ENCODE measurements at regions not wholly inside any gene's neighbourhood (a gene's known extent, or its start where the extent isn't known, plus 50 kb on each side); places are given as distances from the start of the nearest gene placed in this dataset.
"Not testable (repeated sequence)": the region's sequence is repeated elsewhere in the genome, so short reads cannot be mapped to it uniquely, and the experiment has no call there.

- Histone ChIP-seq H3K4me1 (ENCODE audit: insufficient read depth, low read length, poor library complexity, severe bottlenecking) (no peaks in the 10 kb centered on the region), H3K4me3 (ENCODE audit: low read length, poor library complexity, severe bottlenecking) (no peak overlapping the region), H3K4me2 (ENCODE audit: low read depth, low read length, poor library complexity, severe bottlenecking) (no peak overlapping the region), H3K36me3 (ENCODE audit: insufficient read depth, low read length) (no peaks in the 10 kb centered on the region), H4K20me1 (ENCODE audit: insufficient read depth, low read length, poor library complexity, severe bottlenecking) (no peaks in the 10 kb centered on the region), H3K27me3 (ENCODE audit: insufficient read depth, low read length, poor library complexity, severe bottlenecking) (no peaks in the 10 kb centered on the region), H3K9me2 (replicated peaks; ENCODE audit: low read depth, low read length) (no peaks in the 10 kb centered on the region), H3K9me3 (ENCODE audit: insufficient read depth, low read depth, low read length) (no peaks in the 10 kb centered on the region), H2AFZ (ENCODE audit: low read length) (no peak overlapping the region), H3K9ac (ENCODE audit: low read depth, low read length, poor library complexity, severe bottlenecking) (no peak overlapping the region), H3K79me2 (ENCODE audit: insufficient read depth, low read length) (no peaks in the 10 kb centered on the region), H3F3A (ENCODE audit: low read depth) (no peaks in the 10 kb centered on the region)
- TF ChIP-seq EZH2phosphoT487 (IDR thresholded peaks at IDR 0.05; ENCODE audit: borderline replicate concordance) (no peak), CTCF (conservative IDR thresholded peaks at IDR 0.05; ENCODE audit: low read length) (no peak)
Measured at GRCh38 chr2:182652326-182652725, 63.7 kb upstream of the DNAJC10 start.

GRCh38 chr2:182655750-182656149 lies 60.3 kb upstream of the DNAJC10 start:
- H3F3A ChIP-seq (ENCODE audit: low read depth), result no peaks in the 10 kb centered on the region
- H3K79me2 ChIP-seq (ENCODE audit: insufficient read depth, low read length), result no peaks in the 10 kb centered on the region
- H3K36me3 ChIP-seq (ENCODE audit: insufficient read depth, low read length), result no peaks in the 10 kb centered on the region
- no peak overlapping the region for H3K4me3 ChIP-seq (ENCODE audit: low read length, poor library complexity, severe bottlenecking)
- H3K9ac ChIP-seq (ENCODE audit: low read depth, low read length, poor library complexity, severe bottlenecking), result no peak overlapping the region
- no peak for TF ChIP-seq CTCF (conservative IDR thresholded peaks at IDR 0.05; ENCODE audit: low read length)
- no peaks in the 10 kb centered on the region for H3K9me2 ChIP-seq (replicated peaks; ENCODE audit: low read depth, low read length)
- no peaks in the 10 kb centered on the region for H4K20me1 ChIP-seq (ENCODE audit: insufficient read depth, low read length, poor library complexity, severe bottlenecking)
- H3K4me1 ChIP-seq (ENCODE audit: insufficient read depth, low read length, poor library complexity, severe bottlenecking), result no peaks in the 10 kb centered on the region
- H3K9me3 ChIP-seq (ENCODE audit: insufficient read depth, low read depth, low read length), result no peaks in the 10 kb centered on the region
- no peak overlapping the region for H2AFZ ChIP-seq (ENCODE audit: low read length)
- no peak overlapping the region for H3K4me2 ChIP-seq (ENCODE audit: low read depth, low read length, poor library complexity, severe bottlenecking)
- H3K27me3 ChIP-seq (ENCODE audit: insufficient read depth, low read length, poor library complexity, severe bottlenecking), result no peaks in the 10 kb centered on the region

GRCh38 chr2:182664212-182664611 lies 51.8 kb upstream of the DNAJC10 start:
- H3K27me3 ChIP-seq (ENCODE audit: insufficient read depth, low read length, poor library complexity, severe bottlenecking), result no peaks in the 10 kb centered on the region
- no peak overlapping the region for H3K9ac ChIP-seq (ENCODE audit: low read depth, low read length, poor library complexity, severe bottlenecking)
- H3K4me3 ChIP-seq (ENCODE audit: low read length, poor library complexity, severe bottlenecking), result no peak overlapping the region
- TF ChIP-seq CTCF (conservative IDR thresholded peaks at IDR 0.05; ENCODE audit: low read length) (no peak), EZH2phosphoT487 (IDR thresholded peaks at IDR 0.05; ENCODE audit: borderline replicate concordance) (no peak)
- H3K36me3 ChIP-seq (ENCODE audit: insufficient read depth, low read length), result no peaks in the 10 kb centered on the region
- H2AFZ ChIP-seq (ENCODE audit: low read length), result no peak overlapping the region
- H3F3A ChIP-seq (ENCODE audit: low read depth), result no peaks in the 10 kb centered on the region
- H3K9me3 ChIP-seq (ENCODE audit: insufficient read depth, low read depth, low read length), result no peaks in the 10 kb centered on the region
- no peak overlapping the region for H3K4me2 ChIP-seq (ENCODE audit: low read depth, low read length, poor library complexity, severe bottlenecking)
- H3K4me1 ChIP-seq (ENCODE audit: insufficient read depth, low read length, poor library complexity, severe bottlenecking), result no peaks in the 10 kb centered on the region
- H4K20me1 ChIP-seq (ENCODE audit: insufficient read depth, low read length, poor library complexity, severe bottlenecking), result no peaks in the 10 kb centered on the region
- no peaks in the 10 kb centered on the region for H3K9me2 ChIP-seq (replicated peaks; ENCODE audit: low read depth, low read length)
- no peaks in the 10 kb centered on the region for H3K79me2 ChIP-seq (ENCODE audit: insufficient read depth, low read length)

DNA sequence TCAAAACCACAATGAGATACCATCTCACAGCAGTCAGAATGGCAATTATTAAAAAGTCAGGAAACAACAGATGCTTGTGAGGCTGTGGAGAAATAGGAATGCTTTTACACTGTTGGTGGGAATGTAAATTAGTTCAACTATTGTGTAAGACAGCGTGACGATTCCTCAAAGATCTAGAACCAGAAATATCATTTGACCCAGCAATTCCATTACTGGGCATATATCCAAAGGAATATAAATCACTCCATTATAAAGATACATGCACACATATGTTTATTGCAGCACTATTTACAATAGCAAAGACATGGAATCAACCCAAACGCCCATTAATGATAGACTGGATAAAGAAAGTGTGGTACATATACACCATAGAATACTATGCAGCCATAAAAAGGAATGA lies 50.6 kb upstream of the DNAJC10 start:
- H3K27me3 ChIP-seq (ENCODE audit: insufficient read depth, low read length, poor library complexity, severe bottlenecking); H3K36me3 ChIP-seq (ENCODE audit: insufficient read depth, low read length); H3K4me1 ChIP-seq (ENCODE audit: insufficient read depth, low read length, poor library complexity, severe bottlenecking); H3K9me2 ChIP-seq (replicated peaks; ENCODE audit: low read depth, low read length); H3K4me2 ChIP-seq (ENCODE audit: low read depth, low read length, poor library complexity, severe bottlenecking); H3K4me3 ChIP-seq (ENCODE audit: low read length, poor library complexity, severe bottlenecking); H4K20me1 ChIP-seq (ENCODE audit: insufficient read depth, low read length, poor library complexity, severe bottlenecking); H3K9ac ChIP-seq (ENCODE audit: low read depth, low read length, poor library complexity, severe bottlenecking); H3K9me3 ChIP-seq (ENCODE audit: insufficient read depth, low read depth, low read length); H3F3A ChIP-seq (ENCODE audit: low read depth); H2AFZ ChIP-seq (ENCODE audit: low read length); H3K79me2 ChIP-seq (ENCODE audit: insufficient read depth, low read length): not testable (repeated sequence)
